HepG2 (cell line): ENCODE measurements at regions not wholly inside any gene's neighbourhood (a gene's known extent, or its start where the extent isn't known, plus 50 kb on each side); places are given as distances from the start of the nearest gene placed in this dataset.

Experiments
- ATAC-seq: fragments of 200-7000 bp; cut with Tn5 transposase; 3 replicates; pipeline ENCODE4 v1.9.1; 2020; ENCODE audit warnings: mild to moderate bottlenecking, moderate library complexity
- BruUV-seq: library from RNA; stranded (reverse); fragments of 400-500 nt; replicated peaks from 2 replicates; lab custom pipeline; 2021; lab: Mats Ljungman, UMichigan
- CTCF ChIA-PET: fragments of 300-600 bp; formaldehyde crosslinking; extraction: SDS; loops from one replicate; lab custom pipeline; 2021; ENCODE audit warnings: low total read pairs, inconsistent platforms, low intra/inter-chr PET ratio; lab: Yijun Ruan, JAX
- POLR2A ChIA-PET: fragments of 350-600 bp; sonication (Branson Sonifier 250); formaldehyde crosslinking; loops from one replicate; lab custom pipeline; 2020; ENCODE audit warnings: antibody characterized with exemption, inconsistent platforms; lab: Yijun Ruan, JAX
- DNase-seq: peaks from one replicate; pipeline ENCODE4 v3.0.0-alpha.2; 2015; ENCODE audit warnings: low spot score
- FAIRE-seq: peaks from 3 replicates; lab custom pipeline; 2011; peaks lifted over from hg19 to GRCh38; lab: Jason Lieb, UNC
- H2AFZ ChIP-seq: one replicate; pipeline ENCODE4 v1.6.1; 2011; ENCODE audit warnings: low read length, inconsistent platforms
- H3K27ac ChIP-seq: fragments of 300-600 bp; 3 replicates; pipeline ENCODE4 v1.8.0; 2011; ENCODE audit warnings: mixed run types, mild to moderate bottlenecking, mixed read lengths, low read length, inconsistent platforms; ENCODE audit not compliant: insufficient read depth; ENCODE audit errors: extremely low read length
- H3K27me3 ChIP-seq, 2 experiments: fragments of 200-600 bp in 1 of 2; 2 replicates in 1 of 2; 3 replicates in 1 of 2; pipeline versions ENCODE4 v1.6.0 to v1.8.0; 2011; ENCODE audit warnings: low read length in 2 of 2, mild to moderate bottlenecking in 2 of 2, moderate library complexity in 2 of 2, inconsistent platforms in 1 of 2; ENCODE audit not compliant: insufficient read depth in 2 of 2, control insufficient read depth in 1 of 2
- H3K36me3 ChIP-seq, 2 experiments: fragments of 200-600 bp in 1 of 2; replicated peaks in 1 of 2; 2 replicates in 1 of 2; 3 replicates in 1 of 2; pipeline versions ENCODE4 v1.5.1 to v1.8.0; 2011; ENCODE audit warnings: low read length in 2 of 2, inconsistent platforms in 1 of 2; ENCODE audit not compliant: insufficient read depth in 2 of 2, control insufficient read depth in 1 of 2
- H3K4me1 ChIP-seq: 2 replicates; pipeline ENCODE4 v1.5.1; 2012; ENCODE audit warnings: low read length, inconsistent platforms; ENCODE audit not compliant: insufficient read depth
- H3K4me2 ChIP-seq: 2 replicates; pipeline ENCODE4 v1.6.0; 2011; ENCODE audit warnings: low read depth, low read length, inconsistent platforms
- H3K4me3 ChIP-seq, 3 experiments: fragments of 200-600 bp in 1 of 3; sonication (generic), shearing (Covaris generic) in 1 of 3; replicated peaks in 1 of 3; 2 replicates each; pipeline ENCODE4 v1.5.1; 2011 to 2016; ENCODE audit warnings: low read length in 3 of 3, inconsistent platforms in 2 of 3, low read depth in 2 of 3, mild to moderate bottlenecking in 2 of 3, control low read depth in 1 of 3, mixed read lengths in 1 of 3; ENCODE audit not compliant: insufficient read depth in 1 of 3
- H3K79me2 ChIP-seq: one replicate; pipeline ENCODE4 v1.6.1; 2011; ENCODE audit warnings: low read length, inconsistent platforms; ENCODE audit not compliant: insufficient read depth
- H3K9ac ChIP-seq: 2 replicates; pipeline ENCODE4 v1.6.0; 2011; ENCODE audit warnings: mild to moderate bottlenecking, low read depth, low read length, inconsistent platforms; ENCODE audit not compliant: insufficient read depth
- H3K9me3 ChIP-seq: 2 replicates; pipeline ENCODE4 v1.5.1; 2012; ENCODE audit warnings: mild to moderate bottlenecking, low read length
- H4K20me1 ChIP-seq: 2 replicates; pipeline ENCODE4 v1.6.0; 2011; ENCODE audit warnings: inconsistent platforms, mild to moderate bottlenecking, low read length, moderate library complexity; ENCODE audit not compliant: insufficient read depth
- ASH2L ChIP-seq: fragments of 300-600, 200-600 bp; sonication (generic); IDR thresholded peaks from 2 replicates; pipeline ENCODE4 v1.7.0; 2017; ENCODE audit warnings: low read depth, mild to moderate bottlenecking, moderate library complexity, mixed read lengths, low read length; ENCODE audit not compliant: insufficient read length
- CCDC6 ChIP-seq: sonication (generic); formaldehyde crosslinking; IDR thresholded peaks from 2 replicates; pipeline ENCODE4 v1.8.1; 2022; ENCODE audit warnings: mild to moderate bottlenecking, missing genetic modification reagents, moderate library complexity
- E2F2 ChIP-seq: sonication (generic); formaldehyde crosslinking; IDR thresholded peaks from 2 replicates; pipeline ENCODE4 v1.4.0; 2020; ENCODE audit warnings: missing genetic modification reagents, borderline replicate concordance
- FOXC1 ChIP-seq: sonication (generic); formaldehyde crosslinking; IDR thresholded peaks from 2 replicates; pipeline ENCODE4 v1.8.0; 2022; ENCODE audit warnings: mild to moderate bottlenecking, missing genetic modification reagents, borderline replicate concordance
- IKZF4 ChIP-seq: sonication (generic); formaldehyde crosslinking; IDR thresholded peaks from 2 replicates; pipeline ENCODE4 v1.5.1; 2020; ENCODE audit warnings: borderline replicate concordance, mild to moderate bottlenecking, low read depth, missing genetic modification reagents; ENCODE audit errors: not compliant biosample characterization
- JUND ChIP-seq: sonication (generic); formaldehyde crosslinking; IDR thresholded peaks from 2 replicates; pipeline ENCODE4 v1.8.0; 2022; ENCODE audit warnings: mild to moderate bottlenecking, missing genetic modification reagents
- MAFG ChIP-seq: sonication (generic); formaldehyde crosslinking; IDR thresholded peaks from 2 replicates; pipeline ENCODE4 v1.5.1; 2020; ENCODE audit warnings: mild to moderate bottlenecking, missing genetic modification reagents
- RARA ChIP-seq: IDR thresholded peaks from 2 replicates; pipeline ENCODE4 v1.6.1; 2016; ENCODE audit warnings: missing genetic modification reagents, missing compliant biosample characterization
- SOX13 ChIP-seq, 3 experiments: fragments of 450-650 bp in 1 of 3; sonication (generic) in 1 of 3; formaldehyde crosslinking in 1 of 3; IDR thresholded peaks in 2 of 3; conservative IDR thresholded peaks in 1 of 3; 2 replicates each; pipeline versions ENCODE4 v1.5.0 to v1.6.1; 2016 to 2020; ENCODE audit warnings: antibody characterized with exemption in 1 of 3, mild to moderate bottlenecking in 1 of 3, missing compliant biosample characterization in 1 of 3, missing genetic modification reagents in 1 of 3, moderate library complexity in 1 of 3
- TBX3 ChIP-seq: fragments of 450-650 bp; IDR thresholded peaks from 2 replicates; pipeline ENCODE4 v1.6.1; 2017; ENCODE audit warnings: antibody characterized with exemption, mild to moderate bottlenecking, inconsistent platforms, borderline replicate concordance
- TOE1 ChIP-seq: sonication (generic); formaldehyde crosslinking; IDR thresholded peaks from 2 replicates; pipeline ENCODE4 v1.4.0; 2020; ENCODE audit warnings: mild to moderate bottlenecking, missing genetic modification reagents
- ZNF350 ChIP-seq: sonication (generic); formaldehyde crosslinking; IDR thresholded peaks from 2 replicates; pipeline ENCODE4 v1.4.0; 2020; ENCODE audit warnings: mild to moderate bottlenecking, low read depth, missing genetic modification reagents, borderline replicate concordance
- WGBS: methylation state at CpG from one replicate; pipeline ENCODE4 v1.1.6; 2017; ENCODE audit warnings: low lambda C conversion rate; 5-methylcytosine and 5-hydroxymethylcytosine counted together
- in situ Hi-C: cut with HindIII; loops from 2 replicates; pipeline ENCODE4 v1.10.0; 2017; ENCODE audit warnings: low pct_unique_long_range_greater_than_20kb; ENCODE audit not compliant: extremely low pct_ligation_motif_present
- intact Hi-C: fragments of 100-400 bp; cut with micrococcal nuclease; formaldehyde crosslinking; loops from one replicate; pipeline ENCODE4 v1.10.0; 2022; ENCODE audit not compliant: unreplicated experiment
- TF ChIP-seq, protein P1 (sequence below): sonication (generic); formaldehyde crosslinking; IDR thresholded peaks from 2 replicates; pipeline ENCODE4 v1.8.0; 2022; ENCODE audit warnings: missing genetic modification reagents, mild to moderate bottlenecking, inconsistent platforms, borderline replicate concordance
- TF ChIP-seq, protein P2 (sequence below): sonication (generic); formaldehyde crosslinking; IDR thresholded peaks from 2 replicates; pipeline ENCODE4 v1.8.1; 2023; ENCODE audit warnings: missing genetic modification reagents, mild to moderate bottlenecking, borderline replicate concordance

DNA sequence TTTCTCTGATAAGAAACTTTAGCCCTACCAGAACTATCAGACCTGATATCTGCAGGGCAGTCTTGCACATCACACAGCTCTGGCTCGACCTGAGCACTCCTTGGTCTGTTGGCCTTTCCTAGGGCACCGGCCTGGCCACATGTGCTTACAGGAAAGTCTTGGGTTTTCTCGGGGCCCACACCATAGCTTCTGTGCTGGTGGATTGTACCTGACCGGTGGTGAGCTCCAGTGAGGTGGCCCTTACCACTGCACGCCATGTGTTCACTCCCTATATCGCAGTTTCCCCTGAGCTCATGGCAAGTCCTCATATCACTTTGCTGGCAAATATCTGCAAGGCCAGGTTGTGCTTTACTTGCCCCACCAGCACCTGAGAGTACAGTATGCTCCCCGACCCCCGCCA is 2637.4 kb downstream of the ARAP2 start:
- no peaks in the 10 kb centered on the region for H3K36me3 ChIP-seq
- no TSS peak for BruUV-seq
- H3K79me2 ChIP-seq = no peaks in the 10 kb centered on the region
- H3K4me1 ChIP-seq = no peaks in the 10 kb centered on the region
- no peaks in the 10 kb centered on the region for H4K20me1 ChIP-seq
- H3K4me3 ChIP-seq = no peak overlapping the region
- H3K4me2 ChIP-seq = no peak overlapping the region
- intact Hi-C loops = no loop called here
- H3K27ac ChIP-seq = no peak overlapping the region
- WGBS = 28% methylated on average over 5 of the region's 8 CpGs
- H3K9ac ChIP-seq = no peak overlapping the region
- CTCF ChIA-PET = no interaction called here
- no peak for ATAC-seq
- TF ChIP-seq E2F2 (no peak), TBX3 (no peak), MAFG (CRISPR knock-in tag) (no peak)
- TF ChIP-seq, protein P1, sequence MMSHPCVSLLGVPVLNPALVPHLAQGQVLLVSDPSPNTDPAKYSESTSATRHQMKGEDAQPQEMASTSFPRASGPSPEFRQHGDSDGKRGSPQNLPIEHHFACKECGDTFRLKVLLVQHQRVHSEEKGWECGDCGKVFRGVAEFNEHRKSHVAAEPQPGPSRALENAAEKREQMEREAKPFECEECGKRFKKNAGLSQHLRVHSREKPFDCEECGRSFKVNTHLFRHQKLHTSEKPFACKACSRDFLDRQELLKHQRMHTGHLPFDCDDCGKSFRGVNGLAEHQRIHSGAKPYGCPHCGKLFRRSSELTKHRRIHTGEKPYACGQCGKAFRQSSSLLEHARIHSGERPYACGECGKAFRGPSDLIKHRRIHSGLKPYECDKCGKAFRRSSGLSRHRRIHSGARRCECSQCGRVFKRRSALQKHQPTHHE (CRISPR knock-in tag) = no peak
- in situ Hi-C loops = no loop called here
- POLR2A ChIA-PET = no interaction called here
- no peak overlapping the region for H2AFZ ChIP-seq
- no peak for FAIRE-seq
- H3K9me3 ChIP-seq = peaks cover 95% of the 10 kb centered on the region
- no peak for DNase-seq
- H3K27me3 ChIP-seq = no peaks in the 10 kb centered on the region

- FAIRE-seq = no peak
- H3K4me3 ChIP-seq = no peak overlapping the region
- H3K36me3 ChIP-seq = no peaks in the 10 kb centered on the region
- intact Hi-C loops (no loop called here), in situ Hi-C loops (no loop called here)
- H4K20me1 ChIP-seq = no peaks in the 10 kb centered on the region
- H3K27ac ChIP-seq = no peak overlapping the region
- ChIA-PET POLR2A (no interaction called here), CTCF (no interaction called here)
- no peak for DNase-seq
- no peak overlapping the region for H3K4me2 ChIP-seq
- WGBS = 4% methylated on average over 2 of the region's 2 CpGs
- no peak for ATAC-seq
- H3K4me1 ChIP-seq = no peaks in the 10 kb centered on the region
- no peaks in the 10 kb centered on the region for H3K79me2 ChIP-seq
- TF ChIP-seq FOXC1 (CRISPR knock-in tag) (no peak), IKZF4 (CRISPR knock-in tag) (no peak), ZNF350 (no peak), RARA (CRISPR knock-in tag) (no peak), CCDC6 (CRISPR knock-in tag) (no peak), SOX13 (IDR thresholded peaks at IDR 0.05) (no peak), SOX13 (CRISPR knock-in tag; conservative IDR thresholded peaks at IDR 0.05 in 1 of 2, IDR thresholded peaks at IDR 0.05 in 1 of 2) (no peak), TOE1 (CRISPR knock-in tag) (no peak), ASH2L (no peak), JUND (CRISPR knock-in tag) (no peak)
- TF ChIP-seq, protein P2, sequence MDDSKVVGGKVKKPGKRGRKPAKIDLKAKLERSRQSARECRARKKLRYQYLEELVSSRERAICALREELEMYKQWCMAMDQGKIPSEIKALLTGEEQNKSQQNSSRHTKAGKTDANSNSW (CRISPR knock-in tag) = no peak
- TF ChIP-seq, all 625 proteins: peak for 0
- H2AFZ ChIP-seq = no peak overlapping the region
- no peak overlapping the region for H3K9ac ChIP-seq
- no TSS peak for BruUV-seq
- no peaks in the 10 kb centered on the region for H3K27me3 ChIP-seq
- peaks cover 53% of the 10 kb centered on the region for H3K9me3 ChIP-seq
These were observed 2628.2 kb downstream of the ARAP2 start for GRCh38 chr4:33616121-33616520.
